ENCODE measurements at regions not wholly inside any gene's neighbourhood (a gene's known extent, or its start where the extent isn't known, plus 50 kb on each side); places are given as distances from the start of the nearest gene placed in this dataset.

DNA sequence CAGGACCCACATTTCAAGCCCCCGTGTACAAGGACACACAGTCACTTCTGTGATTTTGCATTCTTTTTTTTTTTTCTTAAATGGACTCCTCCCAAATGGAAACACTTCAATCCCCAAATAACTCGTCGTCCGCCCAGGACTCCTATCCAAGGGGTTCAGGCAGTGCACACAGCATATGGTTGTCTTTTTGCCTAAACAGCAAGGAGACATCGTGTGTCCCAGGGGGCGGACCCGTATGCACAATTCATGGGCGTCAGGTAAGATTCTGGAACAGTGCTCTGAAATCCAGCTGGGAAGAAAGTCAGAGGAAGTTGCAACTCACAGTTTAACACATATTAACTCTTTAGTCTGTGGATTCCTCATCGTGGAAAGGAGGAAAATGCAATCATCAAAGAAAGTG is 231.3 kb downstream of the SHOX start:
- 39 to 52% (median 50%) methylated on average over 9 of the region's 9 CpGs for WGBS, 4 donors
- H3K36me3 ChIP-seq (replicated peaks in 1 of 2) = no peaks in the 10 kb centered on the region
- H3K9me3 ChIP-seq (replicated peaks in 1 of 3) = no peaks in the 10 kb centered on the region
- no peak for DNase-seq
- no peak overlapping the region for H3K27ac ChIP-seq
- H3K4me3 ChIP-seq = no peak overlapping the region
- no peaks in the 10 kb centered on the region for H3K27me3 ChIP-seq
- TF ChIP-seq, protein P1, sequence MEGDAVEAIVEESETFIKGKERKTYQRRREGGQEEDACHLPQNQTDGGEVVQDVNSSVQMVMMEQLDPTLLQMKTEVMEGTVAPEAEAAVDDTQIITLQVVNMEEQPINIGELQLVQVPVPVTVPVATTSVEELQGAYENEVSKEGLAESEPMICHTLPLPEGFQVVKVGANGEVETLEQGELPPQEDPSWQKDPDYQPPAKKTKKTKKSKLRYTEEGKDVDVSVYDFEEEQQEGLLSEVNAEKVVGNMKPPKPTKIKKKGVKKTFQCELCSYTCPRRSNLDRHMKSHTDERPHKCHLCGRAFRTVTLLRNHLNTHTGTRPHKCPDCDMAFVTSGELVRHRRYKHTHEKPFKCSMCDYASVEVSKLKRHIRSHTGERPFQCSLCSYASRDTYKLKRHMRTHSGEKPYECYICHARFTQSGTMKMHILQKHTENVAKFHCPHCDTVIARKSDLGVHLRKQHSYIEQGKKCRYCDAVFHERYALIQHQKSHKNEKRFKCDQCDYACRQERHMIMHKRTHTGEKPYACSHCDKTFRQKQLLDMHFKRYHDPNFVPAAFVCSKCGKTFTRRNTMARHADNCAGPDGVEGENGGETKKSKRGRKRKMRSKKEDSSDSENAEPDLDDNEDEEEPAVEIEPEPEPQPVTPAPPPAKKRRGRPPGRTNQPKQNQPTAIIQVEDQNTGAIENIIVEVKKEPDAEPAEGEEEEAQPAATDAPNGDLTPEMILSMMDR (IDR thresholded peaks at IDR 0.05) = no peak
- no peak for TF ChIP-seq POLR2A (IDR thresholded peaks at IDR 0.05)
- intact Hi-C loops (cut with DNase I) = no loop called here
- H3K4me1 ChIP-seq (replicated peaks in 1 of 2) = no peaks in the 10 kb centered on the region

DNA sequence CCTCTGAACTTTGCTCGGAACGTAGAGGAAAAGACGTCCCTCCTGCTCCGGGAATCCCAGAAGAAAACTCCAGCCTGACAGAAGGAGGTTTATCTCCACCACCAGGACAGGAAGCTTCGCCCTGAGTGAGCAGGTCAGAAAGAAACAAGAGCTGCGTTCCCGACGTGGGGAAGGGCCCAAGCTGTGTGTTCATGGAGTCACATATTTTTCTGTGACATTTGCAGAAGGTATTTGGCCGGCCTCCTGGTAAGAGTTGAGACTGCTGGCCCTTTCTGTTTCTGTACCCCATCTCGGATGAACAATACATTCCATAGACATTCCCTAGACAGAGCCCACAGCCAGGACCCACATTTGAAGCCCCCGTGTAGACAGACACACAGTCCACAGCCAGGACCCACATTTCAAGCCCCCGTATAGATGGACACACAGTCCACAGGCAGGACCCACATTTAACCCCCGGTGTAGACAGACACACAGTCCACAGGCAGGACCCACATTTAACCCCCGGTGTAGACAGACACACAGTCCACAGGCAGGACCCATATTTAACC is 230.8 kb downstream of the SHOX start:
- intact Hi-C loops (cut with DNase I) = no loop called here
- 47 to 59% (median 53%) methylated on average over 14 of the region's 14 CpGs for WGBS, 4 donors

DNA sequence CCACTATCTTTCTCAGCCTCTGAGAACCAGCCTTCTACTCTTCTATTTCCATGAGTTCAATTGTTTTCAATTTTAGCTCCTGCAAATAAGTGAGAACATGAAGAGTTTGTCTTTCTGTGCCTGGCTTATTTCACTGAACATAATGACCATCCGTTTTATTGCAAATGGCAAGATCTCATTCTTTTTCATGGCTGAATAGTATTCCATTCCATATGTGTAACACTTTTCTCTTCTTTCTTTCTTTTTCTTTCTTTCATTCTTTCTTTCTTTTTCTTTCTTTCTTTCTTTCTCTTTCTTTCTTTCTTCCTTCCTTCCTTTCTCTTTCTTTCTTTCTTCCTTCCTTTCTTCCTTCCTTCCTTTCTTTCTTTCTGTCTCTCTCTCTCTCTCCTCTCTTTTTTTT is 228.7 kb downstream of the SHOX start:
- Histone ChIP-seq H3K9me3 (replicated peaks in 1 of 3) (no peaks in the 10 kb centered on the region), H3K36me3 (replicated peaks in 1 of 2) (no peaks in the 10 kb centered on the region), H3K27ac (no peak overlapping the region), H3K4me3 (no peak overlapping the region), H3K27me3 (no peaks in the 10 kb centered on the region), H3K4me1 (replicated peaks in 1 of 2) (no peaks in the 10 kb centered on the region)
- 55 to 73% (median 70%) methylated on average over 1 of the region's 1 CpG for WGBS, 4 donors
- TF ChIP-seq, protein P1 (IDR thresholded peaks at IDR 0.05) = no peak
- TF ChIP-seq POLR2A (IDR thresholded peaks at IDR 0.05) = no peak
- intact Hi-C loops (cut with DNase I) = no loop called here
- no peak for DNase-seq

More for the DNA sequence above, 230.8 kb downstream of the SHOX start:
- Histone ChIP-seq H3K9me3 (replicated peaks in 1 of 3) (no peaks in the 10 kb centered on the region), H3K27ac (no peak overlapping the region), H3K27me3 (no peaks in the 10 kb centered on the region), H3K36me3 (replicated peaks in 1 of 2) (no peaks in the 10 kb centered on the region), H3K4me1 (replicated peaks in 1 of 2) (no peaks in the 10 kb centered on the region), H3K4me3 (no peak overlapping the region)
- DNase-seq = no peak
- TF ChIP-seq POLR2A (IDR thresholded peaks at IDR 0.05) = no peak
- TF ChIP-seq, protein P1 (IDR thresholded peaks at IDR 0.05) = no peak

DNA sequence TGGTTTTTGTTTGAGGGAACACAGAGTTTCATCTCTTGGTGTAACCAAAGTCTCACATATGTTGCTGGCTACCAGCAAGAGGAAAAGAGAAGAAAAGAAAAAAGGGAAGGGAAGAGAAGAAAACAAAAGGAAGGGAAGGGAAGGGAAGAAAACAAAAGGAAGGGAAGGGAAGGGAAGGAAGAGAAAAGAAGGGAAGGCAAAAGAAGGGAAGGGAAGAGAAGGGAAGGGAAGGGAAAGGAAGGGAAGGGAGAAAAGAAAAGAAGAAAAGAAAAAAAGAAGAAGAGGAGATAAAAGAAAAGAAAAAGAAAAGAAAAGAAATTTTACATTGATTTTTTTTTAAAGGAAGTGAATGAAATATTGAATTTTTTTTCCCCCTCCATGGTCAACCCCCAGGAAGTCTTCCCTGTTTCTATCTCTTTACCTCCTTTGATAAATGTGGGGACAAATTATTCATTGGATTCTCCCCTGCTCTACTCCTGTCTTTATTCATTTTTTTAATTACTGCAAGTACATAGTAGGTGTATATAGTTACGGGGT is 228.0 kb downstream of the SHOX start:
- H3K4me3 ChIP-seq = no peak overlapping the region
- H3K9me3 ChIP-seq (replicated peaks in 1 of 3) = no peaks in the 10 kb centered on the region
- DNase-seq = no peak
- no peak overlapping the region for H3K27ac ChIP-seq
- no peaks in the 10 kb centered on the region for H3K36me3 ChIP-seq (replicated peaks in 1 of 2)
- H3K27me3 ChIP-seq = no peaks in the 10 kb centered on the region
- intact Hi-C loops (cut with DNase I) = no loop called here
- no peak for TF ChIP-seq POLR2A (IDR thresholded peaks at IDR 0.05)
- TF ChIP-seq, protein P1 (IDR thresholded peaks at IDR 0.05) = no peak
- WGBS, 4 donors = 77 to 96% (median 92%) methylated on average over 1 of the region's 1 CpG
- H3K4me1 ChIP-seq (replicated peaks in 1 of 2) = no peaks in the 10 kb centered on the region

All from adrenal gland (tissue), 9 donors.